H1 (cell line): ENCODE measurements at regions not wholly inside any gene's neighbourhood (a gene's known extent, or its start where the extent isn't known, plus 50 kb on each side); places are given as distances from the start of the nearest gene placed in this dataset.

Source experiments
- NRF1 ChIP-seq: IDR thresholded peaks from 2 replicates; pipeline ENCODE4 v1.6.1; 2011; ENCODE audit warnings: mild to moderate bottlenecking, low read depth, low read length, improper control_type of control experiment
- SIRT6 ChIP-seq: IDR thresholded peaks from one replicate; pipeline ENCODE4 v1.7.1; 2012; ENCODE audit warnings: low read length, inconsistent platforms
- SP2 ChIP-seq: IDR thresholded peaks from 2 replicates; pipeline ENCODE4 v1.6.1; 2012; ENCODE audit warnings: mild to moderate bottlenecking, low read length, inconsistent platforms

DNA sequence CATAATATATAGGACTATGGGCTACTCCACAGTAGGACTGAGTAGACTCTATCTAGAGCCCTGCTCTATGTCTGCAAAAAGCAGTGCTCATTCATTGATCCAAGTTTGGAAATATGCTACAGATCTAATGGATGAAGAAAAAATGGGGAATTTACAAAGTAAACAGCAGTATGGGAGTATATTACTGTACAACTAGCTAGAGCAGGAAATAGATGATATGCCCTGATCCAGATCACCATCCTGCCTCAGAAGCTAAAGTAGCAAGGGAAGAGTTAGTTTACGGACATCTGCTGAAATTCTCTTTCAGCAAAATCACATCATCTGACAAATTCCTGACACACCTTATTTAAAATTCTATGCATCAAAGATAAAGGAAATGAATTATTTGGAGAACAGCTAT, 168.2 kb upstream of the SEMA3A start (continued):
- TF ChIP-seq SIRT6 (no peak), NRF1 (no peak), SP2 (no peak)
